ENCODE measurements at regions not wholly inside any gene's neighbourhood (a gene's known extent, or its start where the extent isn't known, plus 50 kb on each side); places are given as distances from the start of the nearest gene placed in this dataset.
"Not testable (repeated sequence)": the region's sequence is repeated elsewhere in the genome, so short reads cannot be mapped to it uniquely, and the experiment has no call there.

DNA sequence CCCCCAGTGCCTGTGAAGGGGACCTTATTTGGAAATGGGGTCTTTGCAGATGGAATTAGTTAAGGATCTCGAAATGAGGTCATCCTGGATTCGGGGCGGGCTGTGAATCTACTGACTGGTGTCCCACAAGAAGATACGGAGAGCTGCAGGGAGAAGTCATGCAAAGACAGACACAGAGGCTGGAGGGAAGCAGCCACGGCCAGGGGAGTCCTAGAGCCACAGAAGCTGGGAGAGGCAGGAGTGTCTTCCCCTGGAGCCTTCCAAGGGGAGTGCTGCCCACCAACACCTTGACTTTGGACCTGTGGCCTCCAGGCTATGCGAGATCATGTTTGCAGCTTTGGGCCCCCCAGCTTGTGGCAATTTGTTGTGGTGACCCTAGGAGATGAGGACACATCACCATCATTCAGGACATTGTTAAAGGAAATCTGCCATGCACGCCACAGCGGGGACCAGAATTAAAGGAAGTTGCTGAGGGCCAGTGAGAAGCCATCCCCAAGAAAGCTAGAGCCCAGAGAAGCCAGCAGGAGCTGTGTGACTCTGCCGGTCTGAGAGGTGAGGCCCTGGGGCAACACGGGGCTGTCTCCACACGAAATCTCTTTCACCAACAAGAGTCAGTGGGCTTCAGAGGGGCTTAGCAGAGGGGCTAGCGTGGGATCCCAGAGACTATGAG is 434.7 kb downstream of the BRD1 start:
- peak; percentile 21 for DNase-seq
- no peak for TF ChIP-seq POLR2A (IDR thresholded peaks at IDR 0.05)
- TF ChIP-seq EP300 (IDR thresholded peaks at IDR 0.05) = no peak
- TF ChIP-seq, protein P1, sequence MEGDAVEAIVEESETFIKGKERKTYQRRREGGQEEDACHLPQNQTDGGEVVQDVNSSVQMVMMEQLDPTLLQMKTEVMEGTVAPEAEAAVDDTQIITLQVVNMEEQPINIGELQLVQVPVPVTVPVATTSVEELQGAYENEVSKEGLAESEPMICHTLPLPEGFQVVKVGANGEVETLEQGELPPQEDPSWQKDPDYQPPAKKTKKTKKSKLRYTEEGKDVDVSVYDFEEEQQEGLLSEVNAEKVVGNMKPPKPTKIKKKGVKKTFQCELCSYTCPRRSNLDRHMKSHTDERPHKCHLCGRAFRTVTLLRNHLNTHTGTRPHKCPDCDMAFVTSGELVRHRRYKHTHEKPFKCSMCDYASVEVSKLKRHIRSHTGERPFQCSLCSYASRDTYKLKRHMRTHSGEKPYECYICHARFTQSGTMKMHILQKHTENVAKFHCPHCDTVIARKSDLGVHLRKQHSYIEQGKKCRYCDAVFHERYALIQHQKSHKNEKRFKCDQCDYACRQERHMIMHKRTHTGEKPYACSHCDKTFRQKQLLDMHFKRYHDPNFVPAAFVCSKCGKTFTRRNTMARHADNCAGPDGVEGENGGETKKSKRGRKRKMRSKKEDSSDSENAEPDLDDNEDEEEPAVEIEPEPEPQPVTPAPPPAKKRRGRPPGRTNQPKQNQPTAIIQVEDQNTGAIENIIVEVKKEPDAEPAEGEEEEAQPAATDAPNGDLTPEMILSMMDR (IDR thresholded peaks at IDR 0.05) = no peak
- TF ChIP-seq POLR2AphosphoS5 (IDR thresholded peaks at IDR 0.05) = no peak
- intact Hi-C loops (cut with DNase I) = no loop called here
- Histone ChIP-seq H3K36me3 (no peaks in the 10 kb centered on the region), H3K27ac (no peak overlapping the region), H3K4me3 (no peak overlapping the region), H3K4me1 (no peaks in the 10 kb centered on the region), H3K9me3 (no peaks in the 10 kb centered on the region), H3K27me3 (peaks cover 0 to 21% (median 0%) of the 10 kb centered on the region in 3 donors)
- WGBS, 2 donors = 68 to 75% methylated on average over 12 of the region's 12 CpGs

DNA sequence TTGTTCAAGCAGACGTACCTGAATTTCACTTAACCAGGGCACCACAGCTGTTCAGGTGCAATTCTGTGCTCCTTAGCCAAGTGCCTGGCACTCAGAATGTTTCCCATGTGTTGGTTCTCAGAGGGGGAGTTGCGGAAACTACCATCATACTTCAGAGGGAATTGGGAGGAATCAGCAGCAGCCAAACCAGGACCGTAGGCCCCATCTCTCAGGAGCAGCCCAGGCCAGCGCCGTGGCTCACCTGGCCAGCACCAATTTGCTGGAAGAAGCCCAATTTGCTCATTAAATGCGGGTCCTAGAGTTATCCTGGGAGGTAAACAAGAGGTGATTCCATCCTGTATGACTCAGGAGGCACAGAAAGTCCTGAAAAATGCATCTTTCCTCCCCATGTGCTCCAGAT is 435.4 kb downstream of the BRD1 start:
- WGBS, 2 donors = 73 to 86% methylated on average over 6 of the region's 6 CpGs
- Histone ChIP-seq H3K4me1 (no peaks in the 10 kb centered on the region), H3K27me3 (peaks cover 0 to 21% (median 0%) of the 10 kb centered on the region in 3 donors), H3K4me3 (no peak overlapping the region), H3K36me3 (no peaks in the 10 kb centered on the region), H3K9me3 (no peaks in the 10 kb centered on the region), H3K27ac (no peak overlapping the region)
- intact Hi-C loops (cut with DNase I) = no loop called here
- DNase-seq = peak; percentile 8
- TF ChIP-seq EP300 (IDR thresholded peaks at IDR 0.05) = no peak
- no peak for TF ChIP-seq POLR2A (IDR thresholded peaks at IDR 0.05)
- TF ChIP-seq, protein P1 (IDR thresholded peaks at IDR 0.05) = no peak
- TF ChIP-seq POLR2AphosphoS5 (IDR thresholded peaks at IDR 0.05) = no peak

DNA sequence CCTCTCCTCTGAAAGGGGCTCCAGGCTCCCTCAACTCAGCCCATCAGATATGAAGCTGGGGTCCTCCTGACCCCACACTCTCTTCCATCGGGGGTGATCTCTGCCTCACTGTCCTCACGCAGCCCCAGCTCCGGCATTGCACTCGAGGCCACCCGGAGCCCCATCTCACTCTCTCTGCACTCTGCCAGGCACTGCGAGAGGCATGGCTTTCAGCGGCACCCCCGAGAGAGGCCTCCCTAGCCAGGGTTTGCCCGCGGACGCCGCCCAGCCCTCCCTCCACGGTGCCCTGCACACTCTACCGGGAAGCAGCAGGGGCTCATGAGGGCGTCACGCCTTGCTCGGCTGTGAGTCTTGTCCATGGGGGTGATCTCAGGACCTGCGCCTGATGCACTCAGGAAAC is 436.2 kb downstream of the BRD1 start:
- no peaks in the 10 kb centered on the region for H3K9me3 ChIP-seq
- no peaks in the 10 kb centered on the region for H3K36me3 ChIP-seq
- intact Hi-C loops (cut with DNase I) = no loop called here
- no peak overlapping the region for H3K27ac ChIP-seq
- peaks cover 0 to 21% (median 0%) of the 10 kb centered on the region in 3 donors for H3K27me3 ChIP-seq
- 81 to 87% methylated on average over 18 of the region's 18 CpGs for WGBS, 2 donors
- DNase-seq = peak; percentile 36
- H3K4me1 ChIP-seq = no peaks in the 10 kb centered on the region
- no peak overlapping the region for H3K4me3 ChIP-seq
- TF ChIP-seq, protein P1 (IDR thresholded peaks at IDR 0.05) = no peak
- no peak for TF ChIP-seq POLR2A (IDR thresholded peaks at IDR 0.05)
- TF ChIP-seq EP300 (IDR thresholded peaks at IDR 0.05) = no peak
- no peak for TF ChIP-seq POLR2AphosphoS5 (IDR thresholded peaks at IDR 0.05)

DNA sequence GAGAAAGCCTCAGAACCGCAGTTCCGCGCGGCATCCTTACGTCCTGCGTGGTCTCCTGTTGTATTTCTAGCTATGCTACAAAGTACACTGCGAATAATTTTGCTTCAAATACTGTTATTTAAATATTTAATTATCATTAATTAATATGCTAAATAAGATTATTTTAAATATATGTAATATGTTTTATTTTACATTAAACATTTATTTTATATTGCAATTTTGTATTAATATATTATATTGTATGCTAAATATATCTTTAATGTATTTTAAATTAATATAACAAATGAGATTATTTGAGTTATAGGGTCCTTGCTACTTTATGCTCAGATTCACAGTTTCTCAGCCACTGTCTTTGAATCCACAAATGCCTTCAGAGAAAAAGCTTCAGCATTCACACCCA is 436.7 kb downstream of the BRD1 start:
- H3K9me3 ChIP-seq = no peaks in the 10 kb centered on the region
- no peaks in the 10 kb centered on the region for H3K36me3 ChIP-seq
- intact Hi-C loops (cut with DNase I) = no loop called here
- no peak for TF ChIP-seq EP300 (IDR thresholded peaks at IDR 0.05)
- no peak for TF ChIP-seq POLR2A (IDR thresholded peaks at IDR 0.05)
- no peak for TF ChIP-seq POLR2AphosphoS5 (IDR thresholded peaks at IDR 0.05)
- TF ChIP-seq, protein P1 (IDR thresholded peaks at IDR 0.05) = no peak
- H3K4me1 ChIP-seq = no peaks in the 10 kb centered on the region
- no peak for DNase-seq
- no peak overlapping the region for H3K4me3 ChIP-seq
- 91 to 94% methylated on average over 7 of the region's 7 CpGs for WGBS, 2 donors
- H3K27me3 ChIP-seq = peaks cover 0 to 21% (median 0%) of the 10 kb centered on the region in 3 donors
- no peak overlapping the region for H3K27ac ChIP-seq

DNA sequence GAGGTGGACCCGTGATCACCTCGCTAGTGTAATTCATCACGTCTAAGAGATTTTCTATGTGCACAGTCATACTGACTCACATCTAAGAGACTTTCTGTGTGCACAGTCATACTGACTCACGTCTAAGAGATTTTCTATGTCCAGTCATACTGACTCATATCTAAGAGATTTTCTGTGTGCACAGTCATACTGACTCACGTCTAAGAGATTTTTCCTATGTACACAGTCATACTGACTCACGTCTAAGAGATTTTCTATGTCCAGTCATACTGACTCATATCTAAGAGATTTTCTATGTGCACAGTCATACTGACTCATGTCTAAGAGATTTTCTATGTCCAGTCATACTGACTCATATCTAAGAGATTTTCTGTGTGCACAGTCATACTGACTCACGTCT is 443.8 kb downstream of the BRD1 start:
- H3K27ac ChIP-seq; intact Hi-C loops (cut with DNase I); H3K36me3 ChIP-seq; H3K4me1 ChIP-seq; H3K9me3 ChIP-seq; H3K4me3 ChIP-seq; DNase-seq: not testable (repeated sequence)
- H3K27me3 ChIP-seq = peaks cover 0 to 30% (median 27%) of the 10 kb centered on the region in 3 donors
- 35 to 58% methylated on average over 6 to 7 of the region's 7 CpGs for WGBS, 2 donors
